Skeletal muscle tissue (tissue), 3 donors: ENCODE measurements at regions not wholly inside any gene's neighbourhood (a gene's known extent, or its start where the extent isn't known, plus 50 kb on each side); places are given as distances from the start of the nearest gene placed in this dataset.

Source experiments
- H3K27ac ChIP-seq: one replicate; pipeline ENCODE4 v1.7.0; 2013; ENCODE audit warnings: mild to moderate bottlenecking, low read depth, low read length, inconsistent platforms
- H3K27me3 ChIP-seq, 3 donors: one replicate each; pipeline ENCODE4 v1.7.0; 2013; ENCODE audit warnings: low read length in 3 of 3; ENCODE audit not compliant: control insufficient read depth in 3 of 3, insufficient read depth in 3 of 3
- H3K36me3 ChIP-seq, 3 donors: one replicate each; pipeline ENCODE4 v1.7.0; 2013; ENCODE audit warnings: low read length in 3 of 3; ENCODE audit not compliant: control insufficient read depth in 3 of 3, insufficient read depth in 3 of 3
- H3K4me1 ChIP-seq, 3 donors: one replicate each; pipeline ENCODE4 v1.7.0; 2013; ENCODE audit warnings: low read length in 3 of 3, mild to moderate bottlenecking in 3 of 3; ENCODE audit not compliant: control insufficient read depth in 3 of 3, insufficient read depth in 3 of 3
- H3K4me3 ChIP-seq, 3 donors: one replicate each; pipeline ENCODE4 v1.7.0; 2013; ENCODE audit warnings: low read length in 3 of 3
- H3K9ac ChIP-seq, 3 donors: one replicate each; pipeline ENCODE4 v1.7.0; 2013; ENCODE audit warnings: low read length in 3 of 3, mild to moderate bottlenecking in 3 of 3, moderate library complexity in 2 of 3, low read depth in 1 of 3
- H3K9me3 ChIP-seq, 3 donors: one replicate each; pipeline ENCODE4 v1.7.0; 2013; ENCODE audit warnings: low read length in 3 of 3; ENCODE audit not compliant: control insufficient read depth in 3 of 3
- donor health status: Osteomylitis.

- H3K36me3 ChIP-seq, result no peaks in the 10 kb centered on the region
- no peak overlapping the region for H3K27ac ChIP-seq
- H3K9me3 ChIP-seq, result no peaks in the 10 kb centered on the region
- H3K27me3 ChIP-seq, result peaks cover 18 to 42% (median 41%) of the 10 kb centered on the region in 3 donors
- H3K4me3 ChIP-seq, result no peak overlapping the region
- H3K9ac ChIP-seq, result no peak overlapping the region
- H3K4me1 ChIP-seq, result peaks cover 0 to 2% (median 0%) of the 10 kb centered on the region in 3 donors
Measured at GRCh38 chr3:44061268-44061667, 180.4 kb upstream of the TOPAZ1 start.

GRCh38 chr3:44061961-44062360, 179.7 kb upstream of the TOPAZ1 start:
- Histone ChIP-seq H3K4me3 (no peak overlapping the region), H3K9me3 (no peaks in the 10 kb centered on the region), H3K27me3 (peaks cover 18 to 42% (median 41%) of the 10 kb centered on the region in 3 donors), H3K4me1 (no peaks in the 10 kb centered on the region), H3K27ac (no peak overlapping the region), H3K36me3 (no peaks in the 10 kb centered on the region), H3K9ac (no peak overlapping the region)

- Histone ChIP-seq H3K9ac (no peak overlapping the region), H3K4me3 (no peak overlapping the region), H3K9me3 (no peaks in the 10 kb centered on the region), H3K4me1 (no peaks in the 10 kb centered on the region), H3K27ac (no peak overlapping the region), H3K36me3 (no peaks in the 10 kb centered on the region), H3K27me3 (peaks cover 10 to 26% (median 24%) of the 10 kb centered on the region in 3 donors)
Measured at GRCh38 chr3:44065311-44066094, 176.2 kb upstream of the TOPAZ1 start.

- Histone ChIP-seq H3K9ac (no peak overlapping the region), H3K9me3 (no peaks in the 10 kb centered on the region), H3K4me1 (no peaks in the 10 kb centered on the region), H3K36me3 (no peaks in the 10 kb centered on the region), H3K27me3 (peaks cover 9 to 21% (median 15%) of the 10 kb centered on the region in 3 donors), H3K27ac (no peak overlapping the region), H3K4me3 (no peak overlapping the region)
Measured at GRCh38 chr3:44066806-44067205, 174.9 kb upstream of the TOPAZ1 start.

- no peak overlapping the region for H3K27ac ChIP-seq
- H3K9me3 ChIP-seq, result no peaks in the 10 kb centered on the region
- no peak overlapping the region for H3K9ac ChIP-seq
- H3K27me3 ChIP-seq, result peaks cover 6 to 15% (median 10%) of the 10 kb centered on the region in 3 donors
- H3K36me3 ChIP-seq, result no peaks in the 10 kb centered on the region
- no peaks in the 10 kb centered on the region for H3K4me1 ChIP-seq
- H3K4me3 ChIP-seq, result no peak overlapping the region
Measured at GRCh38 chr3:44067431-44067830, 174.3 kb upstream of the TOPAZ1 start.

GRCh38 chr3:44068753-44069152, 172.9 kb upstream of the TOPAZ1 start:
- no peaks in the 10 kb centered on the region for H3K4me1 ChIP-seq
- peaks cover under 1 to 4% (median 2%) of the 10 kb centered on the region in 3 donors for H3K27me3 ChIP-seq
- H3K9ac ChIP-seq, result no peak overlapping the region
- H3K36me3 ChIP-seq, result no peaks in the 10 kb centered on the region
- no peaks in the 10 kb centered on the region for H3K9me3 ChIP-seq
- no peak overlapping the region for H3K27ac ChIP-seq
- H3K4me3 ChIP-seq, result no peak overlapping the region

- Histone ChIP-seq H3K4me1 (no peaks in the 10 kb centered on the region), H3K27me3 (peaks cover 2 to 4% (median 2%) of the 10 kb centered on the region in 3 donors), H3K27ac (no peak overlapping the region), H3K9me3 (no peaks in the 10 kb centered on the region), H3K4me3 (no peak overlapping the region), H3K9ac (no peak overlapping the region), H3K36me3 (no peaks in the 10 kb centered on the region)
Measured at GRCh38 chr3:44069276-44069675, 172.4 kb upstream of the TOPAZ1 start.

GRCh38 chr3:44070841-44071546, 170.7 kb upstream of the TOPAZ1 start:
- no peak overlapping the region for H3K27ac ChIP-seq
- H3K9ac ChIP-seq, result no peak overlapping the region
- H3K36me3 ChIP-seq, result no peaks in the 10 kb centered on the region
- H3K27me3 ChIP-seq, result peaks cover 2 to 10% (median 4%) of the 10 kb centered on the region in 3 donors
- H3K9me3 ChIP-seq, result no peaks in the 10 kb centered on the region
- no peaks in the 10 kb centered on the region for H3K4me1 ChIP-seq
- H3K4me3 ChIP-seq, result no peak overlapping the region

- Histone ChIP-seq H3K27me3 (peaks cover 2 to 10% (median 4%) of the 10 kb centered on the region in 3 donors), H3K36me3 (no peaks in the 10 kb centered on the region), H3K4me3 (no peak overlapping the region), H3K9ac (no peak overlapping the region), H3K9me3 (no peaks in the 10 kb centered on the region), H3K4me1 (no peaks in the 10 kb centered on the region), H3K27ac (no peak overlapping the region)
Measured at GRCh38 chr3:44072601-44073540, 168.8 kb upstream of the TOPAZ1 start.
